ENCODE measurements at regions not wholly inside any gene's neighbourhood (a gene's known extent, or its start where the extent isn't known, plus 50 kb on each side); places are given as distances from the start of the nearest gene placed in this dataset.
"Not testable (repeated sequence)": the region's sequence is repeated elsewhere in the genome, so short reads cannot be mapped to it uniquely, and the experiment has no call there.

DNA sequence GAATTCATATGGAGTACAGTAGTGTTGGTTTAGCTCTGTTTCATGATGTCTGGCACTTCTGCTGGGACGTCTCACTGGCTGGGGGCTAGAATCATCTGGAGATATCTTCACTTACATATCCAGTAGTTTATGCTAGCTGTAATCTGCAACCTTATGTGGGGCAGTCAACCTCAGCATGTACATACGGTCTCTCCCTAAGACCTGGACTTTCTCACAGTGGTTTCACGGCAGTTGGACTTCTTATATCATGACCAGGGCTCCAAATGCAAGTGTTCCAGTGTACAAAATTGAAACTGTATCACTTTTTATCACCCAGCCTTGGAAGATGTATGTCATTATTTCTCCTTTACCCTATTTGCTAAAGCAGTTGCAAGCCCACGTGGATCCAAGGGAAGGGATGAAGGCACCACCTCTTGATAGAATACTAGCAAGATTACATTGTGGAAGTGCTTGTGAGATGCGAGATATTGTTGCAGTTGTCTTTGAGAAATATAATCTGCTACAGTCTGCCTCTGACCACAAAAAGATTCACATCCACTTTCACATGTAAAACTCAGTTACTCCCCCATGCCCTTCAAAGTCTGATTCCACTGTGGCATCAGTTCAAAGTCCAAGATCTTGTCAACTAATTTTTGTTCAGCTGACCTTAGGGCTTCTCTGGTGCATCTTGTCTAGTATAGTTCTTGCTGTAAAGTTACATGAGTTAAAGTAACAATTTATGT lies 316.6 kb upstream of the NCAM1 start:
- DNase-seq (ENCODE audit: low read depth) = no peak

DNA sequence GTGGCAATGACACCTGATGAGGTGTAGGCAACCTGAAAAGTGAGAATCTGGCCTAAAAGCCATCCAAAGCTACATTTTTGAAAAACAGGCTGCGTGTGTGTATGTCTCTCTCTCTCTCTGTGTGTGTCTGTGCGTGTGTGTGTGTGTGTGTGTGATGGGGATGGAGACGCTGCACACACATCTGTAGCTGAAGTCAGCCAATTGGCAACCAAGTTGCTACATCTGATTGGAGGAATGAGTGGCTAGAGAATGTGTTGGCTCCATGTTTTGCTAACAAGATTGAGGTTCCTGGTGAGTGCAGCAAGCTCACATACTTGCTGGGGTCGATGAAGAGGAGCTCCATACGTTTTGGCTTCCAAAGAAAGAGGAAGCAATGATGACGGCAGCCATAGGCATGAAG lies 311.4 kb upstream of the NCAM1 start:
- no peak for DNase-seq (ENCODE audit: low read depth)

GRCh38 chr11:112650527-112650926 lies 310.7 kb upstream of the NCAM1 start:
- no peak for DNase-seq (ENCODE audit: low read depth)

GRCh38 chr11:112651386-112651785 lies 309.8 kb upstream of the NCAM1 start:
- no peak for DNase-seq (ENCODE audit: low read depth)

DNA sequence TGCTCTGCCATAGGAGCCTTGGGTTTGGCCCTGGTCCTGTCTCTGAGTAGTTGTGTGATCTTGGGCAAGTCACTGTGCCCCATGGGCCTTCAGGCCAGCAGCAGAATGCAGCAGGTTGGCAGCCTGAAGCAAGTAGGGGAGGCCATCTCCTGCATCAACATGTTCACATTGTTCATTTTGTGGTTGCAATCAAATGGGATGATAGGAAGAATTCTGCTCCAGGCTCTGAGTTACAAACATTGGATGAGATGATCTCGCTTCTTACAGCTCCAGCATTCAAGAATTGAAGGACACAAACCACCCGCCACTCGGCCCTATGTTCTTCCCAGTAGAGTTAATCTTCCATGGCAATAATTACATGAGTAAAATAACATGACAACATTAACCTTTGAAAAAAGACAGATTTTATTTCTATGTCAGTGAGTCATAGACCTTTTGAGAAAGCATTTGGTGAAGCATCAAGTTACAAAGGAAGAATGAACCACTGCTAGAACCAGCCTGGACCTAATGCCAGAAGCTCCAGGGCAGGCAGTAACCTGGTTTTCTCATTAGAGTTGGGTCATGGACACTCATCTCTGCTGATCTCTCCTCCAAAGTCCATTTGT lies 308.3 kb upstream of the NCAM1 start:
- DNase-seq (ENCODE audit: low read depth) = no peak

GRCh38 chr11:112655371-112655770 lies 305.8 kb upstream of the NCAM1 start:
- DNase-seq (ENCODE audit: low read depth) = no peak

DNA sequence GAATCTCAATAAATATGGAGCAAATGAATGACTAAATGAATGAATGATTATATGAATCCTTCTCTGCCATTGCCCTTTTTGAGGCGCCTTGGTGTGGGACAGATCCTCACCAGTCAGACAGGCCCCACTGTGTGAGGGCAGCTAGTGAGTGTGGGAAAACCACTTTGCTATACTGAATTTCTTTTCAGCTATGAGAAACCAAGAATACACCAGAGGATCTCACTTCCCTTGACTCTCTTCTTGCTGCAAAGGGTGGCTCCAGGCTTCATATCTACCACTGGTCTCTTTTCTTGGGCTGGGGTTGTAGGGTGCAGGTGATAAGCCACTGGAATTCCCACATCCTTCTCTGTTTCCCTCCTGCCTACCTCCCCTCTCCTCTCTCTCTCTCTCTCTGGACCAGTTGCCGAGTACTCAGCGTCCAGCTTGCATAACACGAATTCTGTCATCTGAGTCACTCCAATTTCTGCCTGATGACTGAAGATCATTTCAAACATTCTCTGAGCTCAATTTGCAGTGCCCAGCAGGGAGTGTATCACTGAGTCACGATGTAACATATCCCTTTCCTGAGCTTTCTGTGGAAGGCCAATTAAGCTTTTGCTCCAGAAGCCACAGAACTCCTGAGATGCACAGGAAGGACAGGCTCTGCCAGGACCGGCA lies 304.3 kb upstream of the NCAM1 start:
- DNase-seq (ENCODE audit: low read depth) = no peak

- no peak for DNase-seq (ENCODE audit: low read depth)
These were observed 302.8 kb upstream of the NCAM1 start for GRCh38 chr11:112658431-112658878.

GRCh38 chr11:112661146-112661545 lies 300.1 kb upstream of the NCAM1 start:
- no peak for DNase-seq (ENCODE audit: low read depth)

DNA sequence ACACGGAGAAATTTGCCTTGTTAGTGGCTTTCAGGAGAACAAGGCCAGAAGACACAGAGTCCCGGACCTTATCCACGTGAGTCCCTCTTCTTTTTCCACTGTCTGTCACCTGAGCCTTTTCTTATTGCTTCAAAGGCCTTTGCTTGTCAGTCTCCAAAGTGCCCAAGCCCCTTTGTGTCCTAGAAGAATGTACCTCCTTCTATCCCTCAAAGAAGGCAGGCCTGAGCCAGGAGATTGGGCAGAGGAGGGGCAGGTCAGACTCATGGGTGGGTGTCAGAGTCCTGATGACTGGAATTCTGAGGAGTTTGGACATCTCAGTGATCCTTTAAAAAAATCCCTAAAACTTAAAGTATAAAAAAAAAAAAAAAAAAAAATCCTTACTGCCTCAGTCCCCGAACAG lies 299.6 kb upstream of the NCAM1 start:
- DNase-seq (ENCODE audit: low read depth) = no peak

GRCh38 chr11:112662554-112662953 lies 298.7 kb upstream of the NCAM1 start:
- no peak for DNase-seq (ENCODE audit: low read depth)

- DNase-seq (ENCODE audit: low read depth) = no peak
These were observed 297.1 kb upstream of the NCAM1 start for GRCh38 chr11:112663947-112664634.

- no peak for DNase-seq (ENCODE audit: low read depth)
These were observed 295.9 kb upstream of the NCAM1 start for GRCh38 chr11:112665291-112665690.

GRCh38 chr11:112666253-112666652 lies 295.0 kb upstream of the NCAM1 start:
- DNase-seq (ENCODE audit: low read depth) = no peak

DNA sequence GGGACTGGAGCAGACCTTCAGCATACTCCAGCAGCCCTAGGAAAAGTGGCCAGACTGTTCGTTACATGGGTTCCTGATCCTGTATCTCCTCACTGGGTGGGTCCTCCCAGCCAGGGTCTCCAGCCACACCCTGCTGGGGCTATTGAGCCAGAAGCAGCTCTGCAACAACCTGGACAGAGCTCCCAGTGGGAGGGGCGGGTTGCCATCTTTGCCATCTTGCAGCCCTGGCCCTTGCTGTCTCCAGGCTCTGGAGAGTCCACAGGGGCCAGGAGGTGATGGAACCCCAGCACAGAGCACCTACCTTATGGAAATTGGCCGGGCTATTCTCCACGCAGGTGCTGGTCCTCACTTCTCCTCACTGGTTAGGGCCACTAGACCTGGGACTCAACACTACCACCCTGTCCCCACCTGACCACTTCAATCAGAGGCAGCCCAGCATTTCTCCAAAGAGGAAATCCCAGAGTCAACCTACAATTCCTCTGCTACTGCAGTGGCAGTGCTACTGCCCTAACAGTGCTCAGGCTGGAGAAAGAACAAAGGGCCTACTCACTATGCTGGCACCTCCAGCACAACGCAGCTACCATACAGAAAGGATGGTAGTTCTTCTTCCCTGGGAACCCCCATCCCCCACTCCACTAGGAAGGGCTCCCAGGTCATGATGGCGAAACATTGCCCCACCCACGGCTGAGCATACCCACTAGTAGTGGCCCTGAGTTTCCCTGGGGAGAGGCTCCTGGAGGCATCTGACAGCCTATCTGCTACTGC lies 290.2 kb upstream of the NCAM1 start:
- DNase-seq (ENCODE audit: low read depth) = no peak

DNA sequence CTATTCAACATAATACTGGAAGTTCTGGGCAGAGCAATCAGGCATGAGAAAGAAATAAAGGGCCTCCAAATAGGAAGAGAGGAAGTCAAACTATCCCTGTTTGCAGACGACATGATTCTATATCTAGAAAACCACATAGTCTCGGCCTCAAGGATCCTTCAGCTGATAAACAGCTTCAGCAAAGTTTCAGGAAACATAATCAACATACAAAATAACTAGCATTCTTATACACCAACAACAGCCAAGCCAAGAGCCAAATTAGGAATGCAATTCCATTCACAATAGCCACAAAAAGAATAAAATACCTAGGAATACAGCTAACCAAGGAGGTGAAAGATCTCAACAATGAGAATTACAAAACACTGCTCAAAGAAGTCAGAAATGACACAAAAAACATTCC lies 287.8 kb upstream of the NCAM1 start:
- not testable (repeated sequence) for DNase-seq (ENCODE audit: low read depth)

- no peak for DNase-seq (ENCODE audit: low read depth)
These were observed 276.1 kb upstream of the NCAM1 start for GRCh38 chr11:112685111-112685510.

GRCh38 chr11:112689851-112690250 lies 271.4 kb upstream of the NCAM1 start:
- no peak for DNase-seq (ENCODE audit: low read depth)

DNA sequence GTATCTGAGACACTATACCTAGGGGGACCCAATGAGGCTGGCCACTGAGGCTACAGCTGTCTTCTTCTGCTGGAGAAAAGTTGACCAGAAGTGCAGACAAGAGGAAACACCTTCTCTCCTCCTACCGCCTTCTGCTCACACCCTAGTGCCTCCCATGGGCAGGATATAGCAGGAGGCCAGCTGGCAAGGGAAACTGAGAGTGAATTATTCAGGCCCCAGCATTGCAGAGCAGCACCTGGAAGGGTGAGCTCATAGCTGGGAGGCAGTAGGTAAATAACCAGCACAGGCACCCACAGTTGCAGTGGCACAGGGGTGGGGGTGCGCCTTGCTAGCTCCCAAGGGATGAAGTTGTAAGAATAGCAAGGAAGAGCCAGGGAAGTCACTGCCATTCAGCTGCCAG lies 267.4 kb upstream of the NCAM1 start:
- no peak for DNase-seq (ENCODE audit: low read depth)

GRCh38 chr11:112694245-112694644 lies 267.0 kb upstream of the NCAM1 start:
- no peak for DNase-seq (ENCODE audit: low read depth)

GRCh38 chr11:112694813-112695212 lies 266.4 kb upstream of the NCAM1 start:
- DNase-seq (ENCODE audit: low read depth) = no peak

Data from stimulated activated CD8-positive, alpha-beta memory T cell treated with anti-CD3 and anti-CD28 coated beads, Interleukin-12 subunit alpha, Interleukin-12 subunit beta, amount 100 ng/mL, for 1 hour (primary cell).